Naive thymus-derived CD8-positive, alpha-beta T cell (primary cell): ENCODE measurements at regions not wholly inside any gene's neighbourhood (a gene's known extent, or its start where the extent isn't known, plus 50 kb on each side); places are given as distances from the start of the nearest gene placed in this dataset.

Source experiments
- ATAC-seq, 2 donors: fragments of 150-1000 bp; cut with Tn5 transposase in 1 of 2; sonication (Bioruptor Pico), chemical (Tn5 transposase) in 1 of 2; 1 replicate in 1 of 2; 2 replicates in 1 of 2; pipeline ENCODE4 v1.10.0; 2021; ENCODE audit warnings: mild to moderate bottlenecking in 2 of 2, moderate library complexity in 2 of 2
- POLR2A ChIA-PET: fragments of 350-600 bp; sonication (Branson Sonifier 250); formaldehyde crosslinking; loops from one replicate; lab custom pipeline; 2021; ENCODE audit warnings: antibody characterized with exemption; lab: Charles Lee
- DNase-seq, 10 donors: peaks; one replicate each; pipeline versions ENCODE4 v3.0.0 to v3.0.0-alpha.2; 2020 to 2022
- H3K27ac Mint-ChIP-seq, 10 donors: one replicate each; pipeline ENCODE4 v1.8.0; 2020 to 2022; ENCODE audit warnings: mild to moderate bottlenecking in 10 of 10, mixed read lengths in 10 of 10, moderate library complexity in 4 of 10, inconsistent platforms in 1 of 10
- H3K27me3 Mint-ChIP-seq, 5 donors: one replicate each; pipeline ENCODE4 v1.8.0; 2021 to 2022; ENCODE audit warnings: mixed read lengths in 5 of 5
- H3K36me3 Mint-ChIP-seq, 3 donors: one replicate each; pipeline ENCODE4 v1.8.0; 2020 to 2022; ENCODE audit warnings: mixed read lengths in 3 of 3, mild to moderate bottlenecking in 2 of 3, inconsistent platforms in 1 of 3
- H3K4me1 Mint-ChIP-seq, 4 donors: one replicate each; pipeline ENCODE4 v1.8.0; 2021 to 2022; ENCODE audit warnings: mixed read lengths in 4 of 4
- H3K4me3 Mint-ChIP-seq, 10 donors: one replicate each; pipeline ENCODE4 v1.8.0; 2020 to 2022; ENCODE audit warnings: mild to moderate bottlenecking in 10 of 10, mixed read lengths in 10 of 10, moderate library complexity in 6 of 10, inconsistent platforms in 1 of 10
- H3K9me3 Mint-ChIP-seq, 9 donors: one replicate each; pipeline ENCODE4 v1.8.0; 2020 to 2022; ENCODE audit warnings: mixed read lengths in 9 of 9, mild to moderate bottlenecking in 3 of 9, inconsistent platforms in 1 of 9, moderate library complexity in 1 of 9

DNA sequence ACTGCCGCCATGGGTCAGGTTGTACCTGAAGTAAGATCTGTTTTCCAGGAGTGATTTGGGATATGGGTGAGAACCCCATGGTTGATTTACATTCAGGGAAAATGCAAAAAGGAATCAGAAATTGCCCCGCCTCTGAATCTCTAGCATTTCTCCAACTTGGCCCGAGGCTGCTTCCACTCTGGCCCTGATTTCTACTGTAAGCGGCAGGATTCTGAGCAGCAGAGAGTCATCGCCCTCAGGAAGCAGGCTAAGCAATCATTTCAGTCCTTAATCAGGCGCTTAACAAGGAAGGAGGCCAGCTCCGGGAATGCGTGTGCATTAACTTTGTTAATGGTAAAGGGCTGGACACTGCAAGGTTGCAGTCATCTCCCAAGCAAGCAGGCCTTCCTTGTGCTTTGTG, 88.5 kb upstream of the DHX15 start:
- no peak overlapping the region for H3K27ac Mint-ChIP-seq
- no peaks in the 10 kb centered on the region for H3K4me1 Mint-ChIP-seq
- H3K4me3 Mint-ChIP-seq: no peak overlapping the region
- ATAC-seq (no peak), DNase-seq (no peak)
- peaks cover 0 to 5% (median 0%) of the 10 kb centered on the region in 3 donors for H3K36me3 Mint-ChIP-seq
- peaks cover 6 to 28% (median 12%) of the 10 kb centered on the region in 5 donors for H3K27me3 Mint-ChIP-seq
- peaks cover 0 to 15% (median 3%) of the 10 kb centered on the region in 9 donors for H3K9me3 Mint-ChIP-seq
- POLR2A ChIA-PET: no interaction called here

DNA sequence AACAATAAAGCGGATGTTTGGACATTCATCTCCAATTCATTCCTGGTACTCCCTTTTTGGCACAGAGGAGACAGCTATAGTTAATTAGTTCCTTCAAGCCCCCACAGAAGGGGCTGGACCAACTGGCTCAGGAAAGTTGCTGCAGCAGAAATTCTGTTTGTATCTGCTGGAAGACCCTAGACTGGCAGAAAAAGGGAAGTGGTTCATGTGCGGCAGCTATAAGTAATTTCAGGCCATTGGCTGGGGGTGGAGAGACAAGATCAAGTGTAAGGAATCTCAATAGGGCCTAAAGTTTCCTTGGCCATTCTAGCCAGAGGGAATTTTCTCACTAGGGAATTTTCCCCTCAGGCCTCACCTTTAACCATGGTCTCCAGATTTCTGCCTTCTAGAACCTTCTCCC, 89.9 kb upstream of the DHX15 start:
- peaks cover 0 to 5% (median 0%) of the 10 kb centered on the region in 3 donors for H3K36me3 Mint-ChIP-seq
- peaks cover 7 to 28% (median 9%) of the 10 kb centered on the region in 5 donors for H3K27me3 Mint-ChIP-seq
- H3K4me3 Mint-ChIP-seq: no peak overlapping the region
- ATAC-seq (no peak), DNase-seq (no peak)
- H3K9me3 Mint-ChIP-seq: peaks cover 0 to 15% (median 3%) of the 10 kb centered on the region in 9 donors
- no peaks in the 10 kb centered on the region for H3K4me1 Mint-ChIP-seq
- POLR2A ChIA-PET: no interaction called here
- H3K27ac Mint-ChIP-seq: no peak overlapping the region

DNA sequence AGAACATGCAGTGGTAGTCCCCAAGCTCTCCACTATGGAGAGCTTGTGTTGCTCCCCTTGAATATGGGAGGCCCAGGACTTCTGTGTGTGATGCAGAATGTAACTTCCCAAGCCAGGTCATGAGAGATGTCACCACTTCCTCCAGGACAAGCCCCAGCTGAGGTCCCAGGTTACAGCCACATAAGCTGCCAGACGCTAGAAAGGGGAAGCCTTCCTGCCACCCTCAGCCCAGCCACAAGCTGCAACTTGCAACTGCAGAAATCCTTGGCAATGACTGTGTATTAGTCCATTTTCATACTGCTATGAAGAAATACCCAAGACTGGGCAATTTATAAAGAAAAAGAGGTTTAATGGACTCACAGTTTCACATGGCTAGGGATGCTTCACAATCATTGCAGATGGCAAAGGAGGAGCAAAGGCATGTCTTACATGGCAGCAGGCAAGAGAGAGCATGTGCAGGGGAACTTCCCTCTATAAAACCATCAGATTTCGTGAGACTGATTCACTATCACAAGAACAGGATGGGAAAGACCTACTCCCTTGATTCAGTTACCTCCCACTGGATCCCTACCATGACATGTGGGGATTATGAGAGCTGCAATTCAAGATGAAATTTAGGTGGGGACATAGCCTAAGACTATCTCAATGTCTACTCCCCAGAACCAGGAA, 91.5 kb upstream of the DHX15 start:
- Mint-ChIP-seq H3K27ac (no peak overlapping the region), H3K27me3 (peaks cover 7 to 30% (median 17%) of the 10 kb centered on the region in 5 donors), H3K4me1 (no peaks in the 10 kb centered on the region), H3K36me3 (peaks cover 0 to 5% (median 0%) of the 10 kb centered on the region in 3 donors), H3K9me3 (peaks cover 0 to 15% (median 3%) of the 10 kb centered on the region in 9 donors), H3K4me3 (no peak overlapping the region)
- POLR2A ChIA-PET: no interaction called here
- DNase-seq (no peak), ATAC-seq (no peak)

DNA sequence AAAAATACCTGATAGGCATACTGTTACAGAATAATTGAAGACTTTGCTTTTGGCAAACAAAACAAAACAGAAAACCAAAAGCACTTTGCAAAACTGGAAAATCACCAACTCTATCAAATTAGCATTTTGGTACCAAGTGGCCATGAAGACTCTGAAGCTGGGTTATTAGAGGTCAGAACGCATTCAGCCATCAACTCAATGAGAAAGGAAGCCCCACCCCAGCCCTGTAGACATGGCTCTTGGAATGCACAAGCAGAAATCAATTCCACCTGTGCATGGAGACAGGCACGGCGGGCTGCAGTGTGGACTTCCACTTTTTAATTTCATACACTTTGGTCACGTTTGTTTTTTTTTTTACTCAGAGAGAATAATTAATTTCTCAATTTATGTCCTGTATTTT, 93.6 kb upstream of the DHX15 start:
- peaks cover 0 to 3% (median 0%) of the 10 kb centered on the region in 4 donors for H3K4me1 Mint-ChIP-seq
- POLR2A ChIA-PET: no interaction called here
- DNase-seq (no peak), ATAC-seq (no peak)
- peaks cover 11 to 26% (median 20%) of the 10 kb centered on the region in 5 donors for H3K27me3 Mint-ChIP-seq
- peaks cover 0 to 5% (median 0%) of the 10 kb centered on the region in 3 donors for H3K36me3 Mint-ChIP-seq
- no peak overlapping the region for H3K27ac Mint-ChIP-seq
- H3K4me3 Mint-ChIP-seq: no peak overlapping the region
- peaks cover 0 to 11% (median 4%) of the 10 kb centered on the region in 9 donors for H3K9me3 Mint-ChIP-seq

DNA sequence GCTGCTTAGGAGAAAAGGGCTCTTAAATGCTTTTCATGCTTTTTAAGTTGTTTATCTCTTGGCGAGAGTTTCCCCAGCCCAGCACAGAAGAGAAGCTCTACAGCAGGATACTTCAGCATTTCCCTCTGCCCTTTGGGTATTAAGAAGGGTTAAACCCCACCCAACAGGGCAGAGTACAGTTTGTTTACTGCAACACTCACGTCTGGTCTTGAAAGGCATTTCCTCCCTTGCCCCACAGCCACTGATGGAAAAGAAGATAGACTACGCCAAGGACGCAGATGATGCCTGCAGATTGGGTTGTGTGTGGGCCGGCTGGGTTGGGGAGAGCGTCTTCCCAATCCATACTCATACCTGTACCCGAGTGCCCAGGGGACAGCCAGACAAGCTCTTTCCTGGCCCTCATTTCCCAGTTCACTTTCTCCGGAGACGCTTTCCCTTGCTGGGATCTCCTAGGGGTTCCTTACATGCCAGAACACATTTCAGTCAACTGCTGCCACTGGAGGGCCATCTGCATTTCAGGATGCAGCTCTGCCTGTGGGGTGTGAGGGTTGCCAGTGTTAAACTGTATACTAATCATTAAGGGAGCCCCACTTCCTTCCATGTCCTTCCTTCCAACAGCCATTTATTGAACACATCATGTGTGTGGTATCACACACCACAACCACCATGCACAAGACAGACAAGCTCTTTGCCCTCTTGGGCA, 96.5 kb upstream of the DHX15 start:
- ATAC-seq: no peak
- POLR2A ChIA-PET: no interaction called here
- Mint-ChIP-seq H3K4me3 (no peak overlapping the region), H3K9me3 (peaks cover 0 to 11% (median 4%) of the 10 kb centered on the region in 9 donors), H3K27me3 (peaks cover 11 to 32% (median 23%) of the 10 kb centered on the region in 5 donors), H3K27ac (no peak overlapping the region), H3K4me1 (peaks cover 0 to 3% (median 0%) of the 10 kb centered on the region in 4 donors), H3K36me3 (peaks cover 0 to 2% (median 0%) of the 10 kb centered on the region in 3 donors)
- no peak for DNase-seq

DNA sequence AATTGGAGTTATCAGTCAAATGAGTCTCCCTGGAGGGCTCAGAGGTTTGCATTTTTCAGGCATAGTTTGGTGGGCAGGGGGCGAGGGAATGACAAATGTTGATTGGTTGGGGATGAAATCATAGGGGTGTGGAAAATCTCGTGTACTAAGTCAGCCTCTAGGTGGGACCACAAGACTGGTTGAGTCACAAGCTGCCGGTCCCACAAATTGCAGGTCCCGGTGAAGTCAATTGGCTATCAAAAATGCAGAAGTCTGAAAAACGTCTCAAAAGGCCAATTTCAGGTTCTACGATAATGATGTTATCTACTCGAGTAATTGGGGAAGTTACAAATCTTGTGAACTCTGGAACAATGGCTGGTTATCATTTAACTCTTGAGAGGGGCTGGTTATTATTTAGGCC, 98.8 kb upstream of the DHX15 start:
- POLR2A ChIA-PET: no interaction called here
- peaks cover 0 to 7% (median 0%) of the 10 kb centered on the region in 9 donors for H3K9me3 Mint-ChIP-seq
- no peaks in the 10 kb centered on the region for H3K36me3 Mint-ChIP-seq
- peaks cover 11 to 33% (median 22%) of the 10 kb centered on the region in 5 donors for H3K27me3 Mint-ChIP-seq
- DNase-seq: no peak
- H3K4me3 Mint-ChIP-seq: no peak overlapping the region
- ATAC-seq: no peak
- no peak overlapping the region for H3K27ac Mint-ChIP-seq
- H3K4me1 Mint-ChIP-seq: peaks cover 0 to 3% (median 0%) of the 10 kb centered on the region in 4 donors

DNA sequence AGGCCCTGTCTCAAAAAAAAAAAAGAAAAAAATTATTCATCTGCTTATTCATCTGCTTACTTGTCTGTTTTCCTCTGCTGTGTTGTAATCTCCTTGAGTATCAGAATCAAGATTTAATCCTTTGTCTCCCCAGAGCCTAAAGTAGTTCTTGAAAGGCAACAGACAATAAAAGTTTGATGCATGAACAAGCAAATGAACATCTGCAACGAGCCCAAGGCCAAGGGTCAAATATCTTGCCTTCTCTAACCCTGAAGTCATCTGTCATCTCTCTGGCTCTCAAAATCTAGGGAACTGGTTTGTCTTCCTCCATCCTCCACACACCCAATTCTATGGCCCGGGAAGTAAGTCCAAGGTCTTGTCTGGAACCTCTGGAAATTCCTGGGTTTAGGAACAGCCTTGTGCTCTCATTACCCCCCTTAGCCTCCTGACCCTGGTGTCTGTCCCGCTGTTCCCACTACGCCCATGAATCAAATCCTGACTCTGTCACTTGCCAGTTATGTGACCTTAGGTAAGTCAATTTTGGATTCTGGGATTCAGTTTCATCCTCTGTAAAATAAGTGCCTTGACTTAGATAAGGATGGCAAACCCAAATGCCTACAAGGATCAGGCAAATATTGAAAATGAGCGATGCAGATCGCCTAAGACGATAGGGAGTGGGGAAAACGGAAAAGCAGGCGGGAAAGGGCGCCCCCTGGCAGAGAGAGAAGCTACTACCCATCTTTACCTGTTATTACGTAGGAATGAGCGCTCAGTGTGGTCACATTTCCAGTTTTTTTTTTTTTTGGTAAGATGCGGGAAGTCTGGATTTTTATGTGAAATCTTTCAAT, 102.7 kb upstream of the DHX15 start:
- Mint-ChIP-seq H3K27me3 (peaks cover 10 to 47% (median 21%) of the 10 kb centered on the region in 5 donors), H3K4me1 (peaks cover 0 to 3% (median 0%) of the 10 kb centered on the region in 4 donors), H3K36me3 (no peaks in the 10 kb centered on the region), H3K9me3 (peaks cover 0 to 7% (median 0%) of the 10 kb centered on the region in 9 donors), H3K4me3 (no peak overlapping the region), H3K27ac (no peak overlapping the region)
- POLR2A ChIA-PET: no interaction called here
- DNase-seq: no peak
- no peak for ATAC-seq

DNA sequence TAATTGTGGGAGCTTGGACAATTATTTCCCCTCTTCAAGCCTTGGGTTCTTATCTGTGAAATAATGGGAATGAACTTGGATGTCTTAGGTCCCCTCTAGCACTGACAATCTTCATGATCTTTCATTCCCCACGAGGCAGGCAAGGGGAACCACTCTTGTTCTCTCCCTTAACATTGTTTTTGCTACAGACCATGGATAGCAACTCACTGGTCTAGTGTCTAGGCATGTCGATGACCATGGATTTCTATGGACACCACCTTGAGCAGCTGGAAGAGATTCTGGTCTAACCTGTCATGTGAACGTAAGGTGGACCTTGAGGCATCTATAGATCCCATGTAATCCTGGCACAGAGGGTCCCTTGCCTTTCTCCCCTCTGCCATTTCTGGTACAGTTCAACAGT, 104.1 kb upstream of the DHX15 start:
- DNase-seq (no peak), ATAC-seq (no peak)
- Mint-ChIP-seq H3K9me3 (peaks cover 0 to 10% (median 3%) of the 10 kb centered on the region in 9 donors), H3K4me1 (no peaks in the 10 kb centered on the region), H3K27ac (no peak overlapping the region), H3K27me3 (peaks cover 7 to 33% (median 20%) of the 10 kb centered on the region in 5 donors), H3K4me3 (no peak overlapping the region), H3K36me3 (no peaks in the 10 kb centered on the region)
- POLR2A ChIA-PET: interaction anchor here (0.6 kb wide), 1 partner anchor 45 kb away, joined by 4 read pairs; no protein-coding TSS in a partner anchor

DNA sequence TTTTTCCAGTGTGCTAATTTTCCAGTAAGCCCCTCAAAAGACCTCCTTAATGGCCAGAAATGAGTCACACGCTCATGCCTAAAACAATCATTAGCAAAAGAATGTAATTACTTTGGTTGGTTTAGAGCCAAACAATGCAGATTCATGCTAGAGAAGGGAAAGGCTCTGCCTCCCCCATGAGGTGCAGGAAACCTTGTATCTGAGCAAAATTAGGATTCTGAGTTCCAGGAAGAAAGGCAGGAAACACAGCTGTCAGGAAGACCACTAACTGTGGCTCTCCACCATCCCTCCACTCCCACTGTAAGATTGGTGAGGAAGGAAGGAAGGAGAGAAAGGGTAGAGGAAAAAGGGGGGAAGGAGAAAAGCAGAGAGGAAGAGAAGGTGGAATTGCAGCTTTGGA, 104.9 kb upstream of the DHX15 start:
- ATAC-seq: no peak
- POLR2A ChIA-PET: no interaction called here
- no peak for DNase-seq
- Mint-ChIP-seq H3K9me3 (peaks cover 0 to 11% (median 3%) of the 10 kb centered on the region in 9 donors), H3K27ac (no peak overlapping the region), H3K4me3 (no peak overlapping the region), H3K27me3 (peaks cover 5 to 31% (median 17%) of the 10 kb centered on the region in 5 donors), H3K36me3 (no peaks in the 10 kb centered on the region), H3K4me1 (no peaks in the 10 kb centered on the region)

DNA sequence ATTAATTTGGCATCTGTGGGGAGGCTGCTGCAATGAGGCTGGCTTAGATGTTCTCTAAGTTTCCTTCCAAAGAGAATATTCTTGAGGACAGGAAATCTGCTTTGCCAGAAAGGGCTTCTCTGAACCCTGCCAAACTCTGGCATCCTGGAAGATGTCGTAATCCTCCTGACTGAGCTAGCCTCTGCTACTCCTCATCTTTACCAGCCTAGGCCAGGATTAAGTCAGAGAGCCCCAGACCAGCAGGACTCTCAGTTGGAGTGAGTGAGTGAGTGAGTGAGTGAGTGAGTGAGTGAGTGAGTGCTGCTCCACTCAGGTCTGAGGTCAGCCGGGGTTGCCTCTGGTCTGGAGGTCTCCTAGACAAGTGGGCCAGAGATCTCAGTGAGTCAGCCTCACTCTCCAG, 104.9 kb upstream of the SOD3 start:
- no peak overlapping the region for H3K27ac Mint-ChIP-seq
- H3K36me3 Mint-ChIP-seq: no peaks in the 10 kb centered on the region

DNA sequence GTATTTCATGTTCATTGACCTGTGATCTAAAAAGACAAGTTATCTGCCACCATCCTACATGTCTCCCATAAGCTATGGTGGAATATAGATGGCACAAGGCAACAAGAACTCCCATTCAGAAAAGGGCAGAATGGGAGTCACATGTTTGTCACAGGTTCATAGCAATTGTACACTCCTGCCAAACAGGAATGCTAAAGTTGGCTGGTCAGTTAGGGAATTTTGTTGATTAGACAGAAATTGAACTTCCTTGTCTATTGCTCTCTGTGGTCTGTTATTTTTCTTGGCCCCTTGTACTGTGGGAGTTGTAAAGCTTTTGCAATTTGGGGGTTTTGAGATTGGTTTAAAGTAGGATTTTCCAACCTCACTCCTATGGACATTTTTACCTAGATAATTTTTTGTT, 101.7 kb upstream of the SOD3 start:
- Mint-ChIP-seq H3K4me1 (no peaks in the 10 kb centered on the region), H3K9me3 (peaks cover 0 to 11% (median 3%) of the 10 kb centered on the region in 9 donors), H3K4me3 (no peak overlapping the region), H3K27me3 (peaks cover 2 to 25% (median 15%) of the 10 kb centered on the region in 5 donors), H3K36me3 (no peaks in the 10 kb centered on the region), H3K27ac (no peak overlapping the region)
- DNase-seq (no peak), ATAC-seq (no peak)
- POLR2A ChIA-PET: no interaction called here

More for the DNA sequence above, 104.9 kb upstream of the SOD3 start:
- POLR2A ChIA-PET: no interaction called here
- Mint-ChIP-seq H3K9me3 (peaks cover 0 to 11% (median 3%) of the 10 kb centered on the region in 9 donors), H3K4me3 (no peak overlapping the region), H3K27me3 (peaks cover 5 to 31% (median 17%) of the 10 kb centered on the region in 5 donors), H3K4me1 (no peaks in the 10 kb centered on the region)
- no peak for DNase-seq
- no peak for ATAC-seq

DNA sequence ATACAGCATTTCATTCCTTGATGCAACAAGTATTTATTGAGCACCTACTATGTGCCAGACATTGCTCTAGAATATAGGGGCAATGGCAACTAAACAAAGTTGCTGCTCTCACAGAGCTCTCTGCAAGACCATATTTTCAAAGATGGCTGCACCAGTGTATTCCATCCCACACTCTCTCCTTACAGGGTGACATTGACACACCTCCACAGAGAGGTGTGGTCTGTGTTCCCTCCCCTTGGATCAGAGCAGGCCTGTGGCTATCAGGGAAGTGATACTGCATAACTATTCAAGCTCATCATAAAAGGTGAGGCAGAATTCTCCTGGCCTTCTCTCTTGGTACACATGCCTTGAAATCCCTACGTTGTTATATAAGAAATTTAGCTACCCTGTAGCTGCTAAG, 95.3 kb upstream of the SOD3 start:
- DNase-seq: no peak
- H3K4me1 Mint-ChIP-seq: no peaks in the 10 kb centered on the region
- POLR2A ChIA-PET: no interaction called here
- ATAC-seq: no peak
- no peaks in the 10 kb centered on the region for H3K9me3 Mint-ChIP-seq
- no peaks in the 10 kb centered on the region for H3K36me3 Mint-ChIP-seq
- H3K27ac Mint-ChIP-seq: no peak overlapping the region
- H3K27me3 Mint-ChIP-seq: peaks cover 4 to 25% (median 5%) of the 10 kb centered on the region in 5 donors
- no peak overlapping the region for H3K4me3 Mint-ChIP-seq
